CD8-positive, alpha-beta memory T cell (primary cell): ENCODE measurements at regions not wholly inside any gene's neighbourhood (a gene's known extent, or its start where the extent isn't known, plus 50 kb on each side); places are given as distances from the start of the nearest gene placed in this dataset.

Experiments used
- CTCF ChIA-PET: fragments of 350-600 bp; sonication (Branson Sonifier 250); formaldehyde crosslinking; loops from one replicate; lab custom pipeline; 2021; ENCODE audit warnings: antibody characterized with exemption; lab: Charles Lee
- POLR2A ChIA-PET: fragments of 350-600 bp; sonication (Branson Sonifier 250); formaldehyde crosslinking; loops from one replicate; lab custom pipeline; 2021; ENCODE audit warnings: antibody characterized with exemption; lab: Charles Lee
- DNase-seq, 5 donors: peaks; one replicate each; pipeline versions ENCODE4 v3.0.0 to v3.0.0-alpha.2; 2020 to 2022; ENCODE audit warnings: mixed read lengths in 1 of 5
- H3K27ac ChIP-seq: one replicate; pipeline ENCODE4 v1.7.0; 2013; ENCODE audit warnings: low read depth, mild to moderate bottlenecking, low read length, moderate library complexity
- H3K27me3 ChIP-seq: 2 replicates; pipeline ENCODE4 v1.7.0; 2013; ENCODE audit warnings: low read length, mild to moderate bottlenecking; ENCODE audit not compliant: insufficient read depth, poor library complexity, severe bottlenecking
- H3K36me3 ChIP-seq: 2 replicates; pipeline ENCODE4 v1.7.0; 2013; ENCODE audit warnings: mild to moderate bottlenecking, low read length, moderate library complexity; ENCODE audit not compliant: insufficient read depth
- H3K4me1 ChIP-seq: 2 replicates; pipeline ENCODE4 v1.7.0; 2013; ENCODE audit warnings: mild to moderate bottlenecking, low read length, moderate library complexity; ENCODE audit not compliant: insufficient read depth
- H3K4me3 ChIP-seq: 2 replicates; pipeline ENCODE4 v1.7.0; 2013; ENCODE audit warnings: mild to moderate bottlenecking, low read length
- H3K9me3 ChIP-seq: 2 replicates; pipeline ENCODE4 v1.7.0; 2013; ENCODE audit warnings: mild to moderate bottlenecking, low read length
- H3K27ac Mint-ChIP-seq, 8 donors: one replicate each; pipeline ENCODE4 v1.8.0; 2020 to 2021; ENCODE audit warnings: mixed read lengths in 8 of 8, mild to moderate bottlenecking in 6 of 8, inconsistent platforms in 3 of 8, moderate library complexity in 3 of 8
- H3K27me3 Mint-ChIP-seq, 2 donors: one replicate each; pipeline ENCODE4 v1.8.0; 2020 to 2021; ENCODE audit warnings: mixed read lengths in 2 of 2, mild to moderate bottlenecking in 1 of 2, moderate library complexity in 1 of 2
- H3K36me3 Mint-ChIP-seq, 3 donors: one replicate each; pipeline ENCODE4 v1.8.0; 2020 to 2021; ENCODE audit warnings: mixed read lengths in 3 of 3, inconsistent platforms in 1 of 3, mild to moderate bottlenecking in 1 of 3
- H3K4me1 Mint-ChIP-seq, 3 donors: one replicate each; pipeline ENCODE4 v1.8.0; 2020 to 2021; ENCODE audit warnings: mixed read lengths in 3 of 3, inconsistent platforms in 1 of 3, mild to moderate bottlenecking in 1 of 3
- H3K4me3 Mint-ChIP-seq, 7 donors: one replicate each; pipeline ENCODE4 v1.8.0; 2020 to 2021; ENCODE audit warnings: mixed read lengths in 7 of 7, mild to moderate bottlenecking in 6 of 7, moderate library complexity in 4 of 7, inconsistent platforms in 2 of 7
- H3K9me3 Mint-ChIP-seq, 5 donors: one replicate each; pipeline ENCODE4 v1.8.0; 2020 to 2022; ENCODE audit warnings: mixed read lengths in 5 of 5, mild to moderate bottlenecking in 3 of 5, moderate library complexity in 2 of 5, inconsistent platforms in 1 of 5

- Mint-ChIP-seq H3K4me1 (no peaks in the 10 kb centered on the region), H3K36me3 (no peaks in the 10 kb centered on the region), H3K27ac (no peak overlapping the region), H3K9me3 (no peaks in the 10 kb centered on the region), H3K4me3 (no peak overlapping the region), H3K27me3 (peaks cover 2 to 55% of the 10 kb centered on the region in 2 donors)
- no peaks in the 10 kb centered on the region for H3K36me3 ChIP-seq
- no peaks in the 10 kb centered on the region for H3K4me1 ChIP-seq
- DNase-seq = no peak
- no peaks in the 10 kb centered on the region for H3K27me3 ChIP-seq
- CTCF ChIA-PET = no interaction called here
- POLR2A ChIA-PET = no interaction called here
- no peak overlapping the region for H3K4me3 ChIP-seq
- H3K27ac ChIP-seq = no peak overlapping the region
- H3K9me3 ChIP-seq = no peaks in the 10 kb centered on the region
These were observed 107.5 kb upstream of the FAR2 start for GRCh38 chr12:29041621-29042020.

- no peaks in the 10 kb centered on the region for H3K4me1 ChIP-seq
- H3K9me3 Mint-ChIP-seq = no peaks in the 10 kb centered on the region
- ChIA-PET POLR2A (no interaction called here), CTCF (no interaction called here)
- H3K4me1 Mint-ChIP-seq = no peaks in the 10 kb centered on the region
- no peaks in the 10 kb centered on the region for H3K36me3 ChIP-seq
- H3K9me3 ChIP-seq = no peaks in the 10 kb centered on the region
- H3K27me3 ChIP-seq = no peaks in the 10 kb centered on the region
- H3K4me3 ChIP-seq = no peak overlapping the region
- no peaks in the 10 kb centered on the region for H3K36me3 Mint-ChIP-seq
- H3K27ac ChIP-seq = no peak overlapping the region
- no peak for DNase-seq
- H3K27me3 Mint-ChIP-seq = peaks cover 5 to 46% of the 10 kb centered on the region in 2 donors
- H3K27ac Mint-ChIP-seq = no peak overlapping the region
- no peak overlapping the region for H3K4me3 Mint-ChIP-seq
These were observed 106.0 kb upstream of the FAR2 start for GRCh38 chr12:29043069-29043468.

GRCh38 chr12:29044799-29045198 is 104.3 kb upstream of the FAR2 start:
- Histone ChIP-seq H3K4me3 (no peak overlapping the region), H3K4me1 (no peaks in the 10 kb centered on the region), H3K36me3 (no peaks in the 10 kb centered on the region), H3K27ac (no peak overlapping the region), H3K27me3 (no peaks in the 10 kb centered on the region), H3K9me3 (no peaks in the 10 kb centered on the region)
- ChIA-PET POLR2A (no interaction called here), CTCF (no interaction called here)
- H3K27ac Mint-ChIP-seq = no peak overlapping the region
- H3K4me1 Mint-ChIP-seq = no peaks in the 10 kb centered on the region
- peaks cover 5 to 39% of the 10 kb centered on the region in 2 donors for H3K27me3 Mint-ChIP-seq
- H3K4me3 Mint-ChIP-seq = no peak overlapping the region
- no peaks in the 10 kb centered on the region for H3K36me3 Mint-ChIP-seq
- H3K9me3 Mint-ChIP-seq = no peaks in the 10 kb centered on the region
- no peak for DNase-seq

- Mint-ChIP-seq H3K27ac (no peak overlapping the region), H3K27me3 (peaks cover 8 to 30% of the 10 kb centered on the region in 2 donors), H3K9me3 (no peaks in the 10 kb centered on the region), H3K4me3 (no peak overlapping the region), H3K36me3 (no peaks in the 10 kb centered on the region), H3K4me1 (no peaks in the 10 kb centered on the region)
- Histone ChIP-seq H3K9me3 (no peaks in the 10 kb centered on the region), H3K4me3 (no peak overlapping the region), H3K36me3 (no peaks in the 10 kb centered on the region), H3K4me1 (no peaks in the 10 kb centered on the region), H3K27me3 (no peaks in the 10 kb centered on the region), H3K27ac (no peak overlapping the region)
- no peak for DNase-seq
- ChIA-PET CTCF (interaction anchor here (1.1 kb wide), 1 partner anchor 81 kb away, joined by 3 read pairs; no protein-coding TSS in a partner anchor), POLR2A (no interaction called here)
These were observed 100.3 kb upstream of the FAR2 start for GRCh38 chr12:29048787-29049186.

GRCh38 chr12:29050503-29050902 is 98.6 kb upstream of the FAR2 start:
- H3K4me1 ChIP-seq = no peaks in the 10 kb centered on the region
- ChIA-PET POLR2A (no interaction called here), CTCF (no interaction called here)
- no peaks in the 10 kb centered on the region for H3K36me3 ChIP-seq
- Mint-ChIP-seq H3K4me1 (no peaks in the 10 kb centered on the region), H3K36me3 (no peaks in the 10 kb centered on the region), H3K27me3 (peaks cover 6 to 24% of the 10 kb centered on the region in 2 donors), H3K9me3 (no peaks in the 10 kb centered on the region), H3K27ac (no peak overlapping the region), H3K4me3 (no peak overlapping the region)
- H3K9me3 ChIP-seq = no peaks in the 10 kb centered on the region
- H3K27ac ChIP-seq = no peak overlapping the region
- H3K27me3 ChIP-seq = no peaks in the 10 kb centered on the region
- DNase-seq = no peak
- no peak overlapping the region for H3K4me3 ChIP-seq

GRCh38 chr12:29051221-29051620 is 97.9 kb upstream of the FAR2 start:
- CTCF ChIA-PET = no interaction called here
- Histone ChIP-seq H3K27ac (no peak overlapping the region), H3K27me3 (no peaks in the 10 kb centered on the region), H3K4me1 (no peaks in the 10 kb centered on the region), H3K9me3 (no peaks in the 10 kb centered on the region), H3K4me3 (no peak overlapping the region), H3K36me3 (no peaks in the 10 kb centered on the region)
- POLR2A ChIA-PET = no interaction called here
- Mint-ChIP-seq H3K4me1 (no peaks in the 10 kb centered on the region), H3K36me3 (no peaks in the 10 kb centered on the region), H3K27ac (no peak overlapping the region), H3K27me3 (peaks cover 6 to 24% of the 10 kb centered on the region in 2 donors), H3K9me3 (no peaks in the 10 kb centered on the region), H3K4me3 (no peak overlapping the region)
- no peak for DNase-seq

- no peaks in the 10 kb centered on the region for H3K9me3 ChIP-seq
- no peaks in the 10 kb centered on the region for H3K36me3 Mint-ChIP-seq
- POLR2A ChIA-PET = no interaction called here
- no peak overlapping the region for H3K4me3 ChIP-seq
- CTCF ChIA-PET = no interaction called here
- H3K27ac ChIP-seq = no peak overlapping the region
- no peak for DNase-seq
- H3K4me1 Mint-ChIP-seq = no peaks in the 10 kb centered on the region
- no peaks in the 10 kb centered on the region for H3K9me3 Mint-ChIP-seq
- peaks cover 3 to 23% of the 10 kb centered on the region in 2 donors for H3K27me3 Mint-ChIP-seq
- no peaks in the 10 kb centered on the region for H3K36me3 ChIP-seq
- no peak overlapping the region for H3K4me3 Mint-ChIP-seq
- no peaks in the 10 kb centered on the region for H3K27me3 ChIP-seq
- no peaks in the 10 kb centered on the region for H3K4me1 ChIP-seq
- no peak overlapping the region for H3K27ac Mint-ChIP-seq
These were observed 95.5 kb upstream of the FAR2 start for GRCh38 chr12:29053567-29053966.

GRCh38 chr12:29054858-29055663 is 94.0 kb upstream of the FAR2 start:
- no peaks in the 10 kb centered on the region for H3K36me3 Mint-ChIP-seq
- Histone ChIP-seq H3K4me3 (no peak overlapping the region), H3K4me1 (no peaks in the 10 kb centered on the region), H3K36me3 (no peaks in the 10 kb centered on the region), H3K27me3 (no peaks in the 10 kb centered on the region), H3K9me3 (no peaks in the 10 kb centered on the region), H3K27ac (no peak overlapping the region)
- ChIA-PET POLR2A (no interaction called here), CTCF (no interaction called here)
- H3K9me3 Mint-ChIP-seq = no peaks in the 10 kb centered on the region
- no peak for DNase-seq
- no peak overlapping the region for H3K27ac Mint-ChIP-seq
- H3K27me3 Mint-ChIP-seq = peaks cover 3 to 20% of the 10 kb centered on the region in 2 donors
- H3K4me3 Mint-ChIP-seq = no peak overlapping the region
- no peaks in the 10 kb centered on the region for H3K4me1 Mint-ChIP-seq
